ENCODE measurements at regions not wholly inside any gene's neighbourhood (a gene's known extent, or its start where the extent isn't known, plus 50 kb on each side); places are given as distances from the start of the nearest gene placed in this dataset.
A peak's percentile ranks its signal among the peaks of the same experiment; 100 is the strongest.
"Not testable (repeated sequence)": the region's sequence is repeated elsewhere in the genome, so short reads cannot be mapped to it uniquely, and the experiment has no call there.

DNA sequence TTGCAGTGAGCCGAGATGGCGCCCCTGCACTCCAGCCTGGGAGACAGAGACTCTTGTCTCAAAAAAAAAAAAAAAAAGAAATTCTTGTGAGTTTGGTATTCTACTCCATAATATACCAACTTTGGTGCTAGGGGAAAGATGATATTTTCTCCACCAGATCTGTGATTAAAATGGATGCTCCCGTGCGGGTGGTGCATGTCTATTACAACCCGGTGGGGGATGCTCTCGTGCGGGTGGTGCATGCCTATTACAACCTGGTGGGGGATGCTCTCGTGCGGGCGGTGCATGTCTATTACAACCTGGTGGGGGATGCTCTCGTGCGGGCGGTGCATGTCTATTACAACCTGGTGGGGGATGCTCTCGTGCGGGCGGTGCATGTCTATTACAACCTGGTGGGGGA lies 244.1 kb upstream of the RGMA start:
- H3K9me3 ChIP-seq (ENCODE audit: control insufficient read depth, low read depth, low read length); DNase-seq; H3K4me3 ChIP-seq (ENCODE audit: low read length); H3K36me3 ChIP-seq (ENCODE audit: control insufficient read depth, insufficient read depth, low read length); H3K4me1 ChIP-seq (ENCODE audit: control insufficient read depth, insufficient read depth, low read length); H3K27ac ChIP-seq (ENCODE audit: low read length): not testable (repeated sequence)
- no CpG with 5 or more reads among the region's 16 CpGs for WGBS (ENCODE audit: insufficient coverage, low lambda C conversion rate)
- peaks cover 15% of the 10 kb centered on the region for H3K27me3 ChIP-seq (ENCODE audit: control insufficient read depth, insufficient read depth, low read length)

DNA sequence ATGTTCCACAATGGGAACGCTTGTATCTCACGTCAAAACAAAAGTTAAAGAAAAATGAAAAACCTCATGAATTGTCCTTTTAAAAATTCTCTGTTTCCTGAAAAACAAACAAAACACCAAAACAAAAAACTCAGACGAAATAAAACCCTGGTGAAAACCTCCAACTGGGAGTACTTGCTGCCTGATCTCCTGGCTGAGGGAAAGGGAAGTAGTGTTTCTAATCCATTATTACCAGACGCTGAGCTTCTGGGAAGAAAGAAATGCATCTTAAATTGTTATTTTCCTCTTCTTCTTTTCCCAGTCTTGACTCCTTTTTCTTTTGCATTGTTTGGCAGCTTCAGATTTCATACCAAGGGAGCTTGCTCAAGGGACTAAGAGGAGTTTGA lies 243.2 kb upstream of the RGMA start:
- Histone ChIP-seq H3K9me3 (ENCODE audit: control insufficient read depth, low read depth, low read length) (no peaks in the 10 kb centered on the region), H3K4me3 (ENCODE audit: low read length) (no peak overlapping the region), H3K27ac (ENCODE audit: low read length) (peak overlapping the region; percentile 12), H3K4me1 (ENCODE audit: control insufficient read depth, insufficient read depth, low read length) (no peaks in the 10 kb centered on the region), H3K27me3 (ENCODE audit: control insufficient read depth, insufficient read depth, low read length) (peaks cover 15% of the 10 kb centered on the region), H3K36me3 (ENCODE audit: control insufficient read depth, insufficient read depth, low read length) (no peaks in the 10 kb centered on the region)
- no peak for DNase-seq
- 0% methylated on average over 1 of the region's 4 CpGs for WGBS (ENCODE audit: insufficient coverage, low lambda C conversion rate)

DNA sequence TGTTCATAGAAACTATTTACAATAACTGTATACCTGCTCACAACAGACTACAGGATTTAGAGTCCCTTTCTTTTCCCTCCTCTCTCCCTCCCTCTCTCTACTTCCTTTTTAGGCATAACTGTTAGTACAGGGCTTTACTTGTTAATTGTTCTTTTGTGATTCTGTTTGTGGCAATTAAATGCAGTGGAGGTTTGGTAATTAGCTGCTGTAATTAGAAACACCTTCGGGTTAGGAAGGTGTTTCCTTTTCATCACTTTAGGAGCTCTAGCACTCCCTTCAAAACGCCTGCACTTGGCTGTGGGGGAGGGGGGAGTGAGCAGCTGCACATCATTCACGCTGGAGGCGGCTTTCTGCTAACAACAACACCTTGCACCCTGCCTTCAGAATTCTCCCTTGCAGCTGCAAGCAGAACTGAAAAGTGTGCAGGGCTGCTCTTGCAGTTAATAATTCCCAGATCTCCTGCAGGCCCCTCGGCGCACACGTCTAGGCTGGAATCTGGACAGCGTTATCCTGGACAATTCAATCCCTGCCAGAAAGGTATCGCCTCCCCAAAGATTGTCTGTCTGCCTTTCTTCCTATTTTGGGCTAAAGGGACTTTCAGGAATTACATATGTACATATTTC lies 242.6 kb upstream of the RGMA start:
- Histone ChIP-seq H3K4me1 (ENCODE audit: control insufficient read depth, insufficient read depth, low read length) (no peaks in the 10 kb centered on the region), H3K27ac (ENCODE audit: low read length) (no peak overlapping the region), H3K4me3 (ENCODE audit: low read length) (no peak overlapping the region), H3K36me3 (ENCODE audit: control insufficient read depth, insufficient read depth, low read length) (no peaks in the 10 kb centered on the region), H3K9me3 (ENCODE audit: control insufficient read depth, low read depth, low read length) (no peaks in the 10 kb centered on the region), H3K27me3 (ENCODE audit: control insufficient read depth, insufficient read depth, low read length) (peaks cover 15% of the 10 kb centered on the region)
- no CpG with 5 or more reads among the region's 9 CpGs for WGBS (ENCODE audit: insufficient coverage, low lambda C conversion rate)
- DNase-seq: peak in 1 of 2 donors; percentile 22

DNA sequence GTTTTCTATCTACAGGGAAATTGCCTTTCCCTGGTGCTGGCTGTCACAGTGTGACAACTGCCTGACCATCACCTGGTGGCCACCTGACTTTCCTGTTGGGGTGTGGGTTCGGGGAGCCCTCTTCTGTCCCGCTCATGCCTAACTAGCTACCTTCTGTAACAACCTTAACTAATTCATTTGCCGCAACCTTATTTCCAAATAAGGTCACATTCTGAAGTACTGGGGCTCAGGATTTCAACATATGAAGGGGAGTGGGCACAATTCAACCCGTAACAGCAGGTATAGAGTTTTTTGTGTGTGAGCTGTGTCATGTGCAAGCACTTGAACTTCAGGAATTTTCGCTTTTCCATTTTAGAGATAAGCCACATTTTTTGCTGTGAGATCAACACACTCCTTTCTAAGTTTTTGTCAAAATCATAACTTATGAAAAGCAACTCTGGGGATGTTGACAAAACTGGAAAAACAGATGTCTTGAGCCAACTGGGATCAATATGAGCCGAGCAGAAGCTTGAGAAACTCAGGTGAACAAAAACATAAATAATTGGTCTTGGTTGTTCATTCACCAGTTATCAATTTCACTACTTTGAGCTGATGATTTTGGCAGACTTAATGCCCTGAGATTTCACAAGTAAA lies 242.0 kb upstream of the RGMA start:
- H3K36me3 ChIP-seq (ENCODE audit: control insufficient read depth, insufficient read depth, low read length): no peaks in the 10 kb centered on the region
- no peak overlapping the region for H3K27ac ChIP-seq (ENCODE audit: low read length)
- 36% methylated on average over 1 of the region's 6 CpGs for WGBS (ENCODE audit: insufficient coverage, low lambda C conversion rate)
- H3K4me3 ChIP-seq (ENCODE audit: low read length): no peak overlapping the region
- peaks cover 15% of the 10 kb centered on the region for H3K27me3 ChIP-seq (ENCODE audit: control insufficient read depth, insufficient read depth, low read length)
- H3K4me1 ChIP-seq (ENCODE audit: control insufficient read depth, insufficient read depth, low read length): no peaks in the 10 kb centered on the region
- DNase-seq: no peak
- no peaks in the 10 kb centered on the region for H3K9me3 ChIP-seq (ENCODE audit: control insufficient read depth, low read depth, low read length)

DNA sequence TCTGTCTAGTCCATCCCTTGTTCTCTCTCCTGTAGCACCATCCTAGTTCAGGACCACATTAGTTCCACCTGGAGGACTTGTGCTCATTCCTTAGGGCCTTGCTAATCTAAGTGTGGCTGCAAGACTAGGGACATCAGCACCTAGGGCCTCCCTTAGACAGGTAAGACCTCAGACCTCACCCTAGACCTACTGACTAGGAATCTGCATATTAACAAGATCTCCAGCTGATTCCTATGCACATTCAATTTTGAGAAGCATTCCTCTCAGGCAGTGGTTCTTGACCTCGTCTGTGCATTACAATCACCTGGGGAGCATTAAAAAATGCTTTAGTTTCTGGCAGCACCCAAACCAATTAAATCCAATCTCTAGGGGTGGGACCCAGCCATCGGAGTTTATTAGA lies 238.4 kb upstream of the RGMA start:
- no peaks in the 10 kb centered on the region for H3K9me3 ChIP-seq (ENCODE audit: control insufficient read depth, low read depth, low read length)
- H3K4me3 ChIP-seq (ENCODE audit: low read length): no peak overlapping the region
- DNase-seq: no peak
- no peaks in the 10 kb centered on the region for H3K4me1 ChIP-seq (ENCODE audit: control insufficient read depth, insufficient read depth, low read length)
- no peak overlapping the region for H3K27ac ChIP-seq (ENCODE audit: low read length)
- no peaks in the 10 kb centered on the region for H3K36me3 ChIP-seq (ENCODE audit: control insufficient read depth, insufficient read depth, low read length)
- peaks cover 3% of the 10 kb centered on the region for H3K27me3 ChIP-seq (ENCODE audit: control insufficient read depth, insufficient read depth, low read length)
- WGBS (ENCODE audit: insufficient coverage, low lambda C conversion rate): no CpG with 5 or more reads among the region's 2 CpGs

DNA sequence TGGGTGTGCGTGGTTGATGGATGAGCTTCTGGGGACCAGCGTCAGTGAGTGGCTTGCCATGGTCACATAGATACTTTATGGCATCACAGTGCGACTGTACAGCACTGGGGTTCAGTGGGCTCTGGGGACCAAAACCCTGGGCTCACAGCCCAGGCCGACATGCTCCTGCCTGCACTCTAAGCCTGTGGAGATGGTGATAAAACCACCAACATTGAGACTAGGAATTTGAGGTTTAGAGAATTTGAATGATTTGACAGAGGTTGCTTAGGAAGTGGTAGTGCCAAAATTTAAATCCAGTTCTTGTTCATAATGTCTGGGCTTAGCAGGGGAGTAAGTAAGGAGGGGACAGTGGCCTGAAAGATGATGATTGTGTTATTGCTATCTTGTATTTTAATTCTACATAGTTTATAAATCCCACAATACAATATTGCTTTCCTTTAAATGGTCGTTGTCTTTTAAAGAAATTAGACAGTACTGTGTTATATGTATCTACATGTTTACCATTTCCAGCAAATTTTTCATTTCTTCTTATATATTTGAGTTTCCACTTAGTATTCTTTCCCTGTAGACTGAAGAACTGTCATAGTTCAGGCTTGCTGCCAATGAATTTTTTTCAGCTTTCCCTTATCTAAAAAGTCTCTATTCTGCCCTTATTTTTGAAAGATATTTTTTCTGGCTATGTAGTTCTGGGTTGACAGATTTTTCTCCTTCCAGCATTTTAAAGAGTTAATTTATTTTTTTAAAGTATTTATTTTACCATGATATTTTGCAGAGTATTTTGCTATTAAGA lies 235.4 kb upstream of the RGMA start:
- WGBS (ENCODE audit: insufficient coverage, low lambda C conversion rate): 83% methylated on average over 1 of the region's 5 CpGs
- Histone ChIP-seq H3K27ac (ENCODE audit: low read length) (no peak overlapping the region), H3K36me3 (ENCODE audit: control insufficient read depth, insufficient read depth, low read length) (no peaks in the 10 kb centered on the region), H3K4me1 (ENCODE audit: control insufficient read depth, insufficient read depth, low read length) (no peaks in the 10 kb centered on the region), H3K9me3 (ENCODE audit: control insufficient read depth, low read depth, low read length) (no peaks in the 10 kb centered on the region), H3K4me3 (ENCODE audit: low read length) (no peak overlapping the region), H3K27me3 (ENCODE audit: control insufficient read depth, insufficient read depth, low read length) (no peaks in the 10 kb centered on the region)
- DNase-seq: no peak

DNA sequence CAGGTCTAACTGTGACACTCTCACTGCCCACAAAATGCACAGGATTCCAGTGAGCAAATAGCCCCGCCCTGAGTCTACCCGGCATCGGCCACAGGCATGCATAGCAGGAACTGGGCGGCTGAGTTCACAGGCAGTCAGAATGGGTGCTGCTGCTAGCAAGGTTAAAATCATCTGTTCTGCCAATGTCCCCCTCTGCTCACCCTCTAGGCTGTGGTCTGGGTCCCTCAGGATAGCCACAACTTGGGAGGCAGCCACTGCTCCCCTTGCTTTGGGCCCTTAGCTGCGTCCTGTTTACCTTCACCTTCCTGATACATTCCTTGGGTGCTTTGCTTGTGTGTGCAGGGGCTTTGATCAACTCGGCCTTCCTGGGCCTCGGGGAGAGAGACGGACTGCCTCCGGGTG lies 232.9 kb upstream of the RGMA start:
- H3K27ac ChIP-seq (ENCODE audit: low read length): no peak overlapping the region
- H3K36me3 ChIP-seq (ENCODE audit: control insufficient read depth, insufficient read depth, low read length): no peaks in the 10 kb centered on the region
- no peak overlapping the region for H3K4me3 ChIP-seq (ENCODE audit: low read length)
- H3K27me3 ChIP-seq (ENCODE audit: control insufficient read depth, insufficient read depth, low read length): no peaks in the 10 kb centered on the region
- DNase-seq: no peak
- H3K4me1 ChIP-seq (ENCODE audit: control insufficient read depth, insufficient read depth, low read length): no peaks in the 10 kb centered on the region
- WGBS (ENCODE audit: insufficient coverage, low lambda C conversion rate): no CpG with 5 or more reads among the region's 9 CpGs
- H3K9me3 ChIP-seq (ENCODE audit: control insufficient read depth, low read depth, low read length): no peaks in the 10 kb centered on the region

DNA sequence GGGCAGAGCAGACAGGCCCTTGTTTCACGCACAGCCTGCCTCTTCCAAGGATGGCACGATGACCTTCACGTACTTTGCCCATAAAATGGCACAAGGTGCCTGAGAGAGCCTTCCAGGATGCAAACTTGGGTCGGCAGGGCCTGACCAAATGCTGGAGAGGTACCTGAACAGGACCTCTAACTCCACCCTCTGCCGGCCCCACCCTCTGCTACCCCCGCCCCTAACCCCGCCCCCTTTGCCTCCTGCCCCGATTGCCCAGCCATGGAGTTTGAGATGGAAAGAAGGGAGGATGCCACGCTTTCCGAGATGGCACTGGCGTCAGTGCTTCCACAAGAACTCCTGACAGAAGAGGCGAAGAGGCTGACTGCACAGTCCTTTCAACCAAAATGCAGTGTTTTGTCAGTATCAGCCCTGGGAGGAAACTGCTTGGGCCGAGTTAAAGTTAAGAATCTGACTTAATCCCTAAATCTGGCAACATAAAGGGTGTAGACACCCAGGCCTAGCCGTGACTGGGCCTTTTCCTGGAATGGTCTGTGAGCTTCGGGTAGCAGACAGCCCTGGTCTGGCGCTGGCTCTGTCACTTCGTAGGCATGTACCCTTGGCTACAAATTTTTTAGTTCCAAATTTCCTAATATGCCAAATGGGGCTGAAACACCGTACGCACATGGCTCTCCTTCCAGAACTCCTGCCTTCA lies 230.3 kb upstream of the RGMA start:
- WGBS (ENCODE audit: insufficient coverage, low lambda C conversion rate): 100% methylated on average over 2 of the region's 19 CpGs
- no peak overlapping the region for H3K27ac ChIP-seq (ENCODE audit: low read length)
- H3K9me3 ChIP-seq (ENCODE audit: control insufficient read depth, low read depth, low read length): no peaks in the 10 kb centered on the region
- DNase-seq: no peak
- no peaks in the 10 kb centered on the region for H3K36me3 ChIP-seq (ENCODE audit: control insufficient read depth, insufficient read depth, low read length)
- H3K4me1 ChIP-seq (ENCODE audit: control insufficient read depth, insufficient read depth, low read length): no peaks in the 10 kb centered on the region
- H3K27me3 ChIP-seq (ENCODE audit: control insufficient read depth, insufficient read depth, low read length): no peaks in the 10 kb centered on the region
- H3K4me3 ChIP-seq (ENCODE audit: low read length): no peak overlapping the region

DNA sequence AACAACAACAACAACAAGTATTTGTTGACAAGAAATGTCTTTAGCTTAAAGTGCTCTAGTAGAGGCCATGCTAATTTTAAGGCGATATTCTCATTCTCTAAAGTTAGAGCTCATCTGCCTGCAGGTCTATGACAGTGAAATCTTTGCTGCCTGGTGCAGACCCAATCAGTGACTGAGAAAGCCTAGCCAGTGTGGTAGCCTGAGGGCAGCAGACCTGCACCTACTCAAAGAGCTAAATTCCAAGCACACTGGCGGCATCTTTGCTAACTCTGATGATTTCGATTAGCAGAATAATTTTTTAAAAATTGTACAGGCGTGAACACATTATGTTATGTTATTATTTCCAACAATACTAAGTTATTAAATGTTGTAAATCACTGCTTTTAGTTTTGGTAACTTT lies 228.8 kb upstream of the RGMA start:
- Histone ChIP-seq H3K27me3 (ENCODE audit: control insufficient read depth, insufficient read depth, low read length) (no peaks in the 10 kb centered on the region), H3K27ac (ENCODE audit: low read length) (no peak overlapping the region), H3K4me3 (ENCODE audit: low read length) (no peak overlapping the region), H3K4me1 (ENCODE audit: control insufficient read depth, insufficient read depth, low read length) (no peaks in the 10 kb centered on the region), H3K9me3 (ENCODE audit: control insufficient read depth, low read depth, low read length) (no peaks in the 10 kb centered on the region), H3K36me3 (ENCODE audit: control insufficient read depth, insufficient read depth, low read length) (no peaks in the 10 kb centered on the region)
- no peak for DNase-seq
- WGBS (ENCODE audit: insufficient coverage, low lambda C conversion rate): 100% methylated on average over 1 of the region's 4 CpGs

DNA sequence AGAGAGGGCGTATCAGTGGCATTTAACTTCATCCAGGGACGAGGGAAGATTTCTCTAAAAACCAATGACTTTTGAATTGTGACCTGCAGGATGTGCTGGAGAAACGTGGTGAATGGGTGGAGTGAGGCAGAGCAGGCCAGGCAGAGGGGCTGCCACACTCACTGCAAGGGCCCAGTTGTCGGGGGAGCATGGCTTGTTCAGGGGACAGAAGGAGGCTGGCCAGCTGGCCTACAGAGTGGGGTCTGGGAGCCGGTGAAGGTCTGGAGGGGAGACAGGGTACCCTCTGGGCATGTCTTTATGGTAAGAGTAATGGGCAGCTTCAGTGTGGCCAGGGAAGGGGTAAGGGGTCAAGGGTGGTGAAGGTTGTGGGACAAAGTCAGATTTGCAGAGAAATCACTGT lies 225.2 kb upstream of the RGMA start:
- WGBS (ENCODE audit: insufficient coverage, low lambda C conversion rate): no CpG with 5 or more reads among the region's 5 CpGs
- Histone ChIP-seq H3K36me3 (ENCODE audit: control insufficient read depth, insufficient read depth, low read length) (no peaks in the 10 kb centered on the region), H3K27ac (ENCODE audit: low read length) (no peak overlapping the region), H3K27me3 (ENCODE audit: control insufficient read depth, insufficient read depth, low read length) (no peaks in the 10 kb centered on the region), H3K4me3 (ENCODE audit: low read length) (no peak overlapping the region), H3K9me3 (ENCODE audit: control insufficient read depth, low read depth, low read length) (no peaks in the 10 kb centered on the region), H3K4me1 (ENCODE audit: control insufficient read depth, insufficient read depth, low read length) (no peaks in the 10 kb centered on the region)
- no peak for DNase-seq
